Non-pigmented ciliary epithelial cell (primary cell): ENCODE measurements at regions not wholly inside any gene's neighbourhood (a gene's known extent, or its start where the extent isn't known, plus 50 kb on each side); places are given as distances from the start of the nearest gene placed in this dataset.

Experiments used
- DNase-seq: peaks from one replicate; pipeline ENCODE4 v3.0.0-alpha.2; 2010; ENCODE audit warnings: low read depth

DNA sequence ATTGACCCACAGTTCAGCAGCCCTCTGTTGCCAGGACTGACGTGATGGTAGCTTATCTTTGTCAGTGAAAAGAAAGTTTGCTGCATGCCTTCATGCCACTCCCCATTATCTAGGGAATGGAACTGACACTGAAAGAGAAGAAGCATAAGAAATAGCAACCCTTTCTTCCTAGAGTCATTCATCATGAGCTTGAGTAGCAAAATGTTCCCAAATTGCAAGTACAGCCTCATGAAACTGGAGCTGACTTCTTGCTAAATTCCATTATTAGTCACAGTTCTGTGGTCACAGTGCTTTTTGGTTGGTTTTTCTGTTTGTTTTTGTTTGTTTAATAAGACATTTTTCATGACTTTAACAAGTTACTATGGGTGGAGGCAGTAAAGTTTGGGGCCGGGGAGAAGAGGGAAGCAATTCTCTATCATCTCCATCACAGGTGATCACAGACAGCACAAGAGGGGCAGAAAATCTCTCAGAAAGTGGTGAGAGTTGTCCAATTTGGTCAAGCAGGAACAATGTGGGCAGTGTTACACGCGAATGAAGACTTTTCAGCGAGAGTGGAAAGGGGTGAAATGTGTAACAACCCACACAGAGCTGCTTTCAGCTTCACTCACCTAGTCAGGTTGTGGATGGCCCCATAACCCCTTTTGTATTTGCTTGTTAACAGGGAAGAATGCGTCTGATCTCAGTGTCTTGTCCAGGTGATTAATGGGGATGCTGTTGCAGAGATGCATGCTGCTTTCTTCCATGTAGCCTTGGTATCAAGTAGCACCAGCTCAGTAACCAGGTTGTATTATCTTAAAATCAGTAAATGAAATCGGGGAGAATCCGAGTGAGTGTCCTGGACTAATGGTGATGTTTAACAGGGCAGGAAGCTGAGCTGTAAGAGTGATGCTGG is 440.4 kb downstream of the DMRT2 start:
- no peak for DNase-seq

DNA sequence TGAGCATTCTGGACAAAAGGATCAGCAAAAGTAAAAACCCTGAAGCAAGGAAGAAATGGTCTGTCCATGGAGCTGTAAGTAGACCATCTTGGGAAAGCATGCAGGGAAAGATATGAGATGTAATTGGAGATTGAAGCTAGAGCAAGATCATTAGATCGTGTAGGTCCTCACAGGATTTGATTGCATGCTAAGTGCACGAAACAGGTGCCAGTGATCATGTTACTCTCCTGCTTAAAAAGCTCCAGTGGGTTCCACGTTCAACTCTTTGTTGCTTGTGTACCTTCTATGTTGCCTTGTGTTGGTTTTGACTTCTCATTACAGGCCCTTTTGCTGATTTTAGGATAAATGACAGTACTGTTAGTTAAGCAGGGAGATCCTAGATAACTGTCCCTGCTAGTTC is 442.0 kb downstream of the DMRT2 start:
- DNase-seq = no peak

DNA sequence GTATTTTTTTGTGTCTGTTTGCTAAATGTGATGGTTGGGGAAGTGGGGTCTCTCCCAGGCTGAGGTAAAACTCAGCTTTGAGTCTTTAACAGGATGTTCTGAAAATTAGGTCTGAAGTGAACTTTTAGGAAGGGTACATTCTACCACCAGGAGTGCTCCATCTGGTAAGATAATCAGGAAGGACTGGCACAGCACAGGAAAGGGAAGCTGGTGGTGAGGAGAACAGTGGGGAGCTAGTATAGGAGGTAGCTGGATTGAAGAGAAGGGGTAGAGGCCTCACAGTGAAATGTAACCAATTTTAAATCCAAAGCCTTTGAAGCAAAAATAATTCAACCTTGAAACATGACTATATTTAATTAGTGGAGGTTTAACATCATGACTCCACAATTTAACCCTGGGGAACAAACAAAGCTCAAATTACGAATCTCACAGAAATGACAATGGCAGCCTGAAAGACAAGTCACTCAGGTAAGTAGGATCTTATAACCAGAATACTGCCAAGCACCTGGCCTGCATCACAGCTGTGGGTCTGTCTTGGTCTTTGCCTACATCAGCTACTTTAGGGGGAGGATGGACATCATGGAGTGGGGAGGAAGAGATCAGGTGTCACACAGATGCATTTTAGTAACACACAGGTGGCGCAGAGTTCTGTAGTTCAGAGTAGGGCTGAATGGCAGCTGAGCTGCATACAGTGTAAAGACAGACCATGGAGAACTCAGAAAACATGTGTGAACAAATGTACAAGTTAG is 445.3 kb downstream of the DMRT2 start:
- DNase-seq = no peak

DNA sequence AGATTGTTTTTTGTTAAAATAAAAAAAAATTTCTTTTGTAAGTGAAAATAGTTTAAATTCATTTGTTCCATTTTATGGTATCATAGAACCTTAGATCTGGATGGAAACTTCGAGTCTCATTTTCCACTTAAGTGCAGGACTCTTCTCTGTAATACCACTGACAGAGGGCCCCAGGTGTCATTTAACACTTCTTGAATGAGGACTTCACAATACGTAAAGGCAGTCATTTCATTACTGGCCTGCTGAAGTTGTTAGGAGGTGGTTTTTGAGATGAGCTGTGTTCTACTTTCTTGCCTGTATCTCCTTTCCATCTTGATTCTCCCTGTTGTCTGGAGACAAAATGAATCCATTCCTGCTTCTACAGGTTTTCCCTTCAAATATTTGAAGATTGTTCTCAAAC is 455.3 kb downstream of the DMRT2 start:
- DNase-seq = no peak

DNA sequence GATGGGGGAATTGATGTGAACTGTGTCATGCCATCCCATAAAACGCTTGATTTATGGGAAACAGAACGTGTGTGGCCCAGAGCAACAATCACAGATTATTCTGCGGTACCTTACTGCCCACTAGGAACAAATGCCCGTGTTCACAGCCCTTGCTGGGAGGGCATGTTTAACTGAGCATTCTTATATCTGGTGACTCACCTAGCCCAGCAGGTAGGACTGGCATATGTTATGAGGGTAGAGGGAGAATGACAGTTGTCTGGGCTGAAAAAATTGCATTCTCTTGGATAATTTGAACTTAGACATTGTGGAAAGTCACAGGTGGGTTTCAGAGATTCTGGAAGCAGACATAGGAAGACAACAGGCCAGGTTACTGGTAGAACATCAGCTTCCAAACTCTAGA is 460.6 kb downstream of the DMRT2 start:
- DNase-seq = no peak

DNA sequence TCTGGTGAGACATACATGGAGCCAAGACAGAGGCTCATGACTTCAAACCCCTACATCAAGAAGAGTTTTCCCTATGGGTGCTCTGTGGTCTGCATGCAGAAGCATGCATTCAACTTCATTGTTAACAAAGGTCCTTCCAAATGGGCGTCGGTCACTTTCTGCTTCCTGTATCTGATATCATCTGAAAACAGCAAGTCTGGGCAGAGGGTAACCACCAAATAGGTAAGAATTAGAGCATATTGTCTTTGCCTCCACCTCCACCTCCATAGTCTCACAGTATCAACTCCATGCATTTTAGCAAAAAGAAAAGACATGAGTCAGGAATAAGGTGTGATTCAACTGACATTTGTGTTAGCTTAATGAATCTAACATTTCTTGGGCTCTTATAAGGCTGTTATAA is 462.9 kb downstream of the DMRT2 start:
- no peak for DNase-seq

DNA sequence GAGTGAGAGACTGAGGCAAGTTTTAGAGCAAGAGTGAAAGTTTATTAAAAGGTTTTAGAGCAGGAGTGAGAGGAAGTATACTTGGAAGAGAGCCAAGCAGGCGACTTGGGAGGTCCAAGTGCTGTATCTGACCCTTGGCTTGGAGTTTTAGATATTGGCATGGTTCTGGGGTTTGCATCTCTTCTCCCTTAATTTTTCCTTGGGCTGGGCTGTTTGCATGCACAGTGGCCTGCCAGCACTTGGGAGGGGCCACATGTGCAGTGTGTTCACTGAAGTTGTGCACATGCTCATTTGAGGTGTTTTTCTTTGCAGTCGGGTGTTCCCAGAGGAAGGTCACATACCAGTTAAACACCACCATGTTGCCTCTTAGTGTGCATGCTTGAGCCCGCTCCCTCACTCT is 464.1 kb downstream of the DMRT2 start:
- DNase-seq = no peak

DNA sequence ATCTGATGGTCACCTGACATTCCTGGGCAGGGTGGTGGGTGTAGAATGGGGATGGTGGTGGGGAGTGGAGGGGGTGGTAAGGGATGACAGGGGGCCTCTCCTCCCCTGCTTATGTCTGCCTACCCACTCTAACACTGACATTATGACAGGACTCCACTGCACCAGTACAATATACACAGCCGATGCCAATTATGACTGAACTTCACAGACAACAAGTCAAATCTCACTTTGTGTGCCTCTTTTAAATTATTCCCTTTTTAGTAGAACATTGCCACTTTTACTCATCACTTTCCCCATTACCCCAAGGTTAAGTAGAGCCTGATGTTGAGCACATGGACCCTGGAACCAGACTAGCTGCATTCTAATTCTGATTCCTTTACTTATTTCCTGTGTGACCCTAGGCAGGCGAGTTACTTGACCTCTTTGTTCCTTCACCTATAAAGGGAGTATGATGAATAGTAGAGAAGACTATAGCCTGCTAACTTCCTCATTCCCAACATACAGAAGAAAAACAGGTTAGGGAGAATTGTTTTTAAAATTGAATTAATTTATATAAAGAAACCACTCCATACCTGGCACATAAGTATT is 464.7 kb downstream of the DMRT2 start:
- no peak for DNase-seq

DNA sequence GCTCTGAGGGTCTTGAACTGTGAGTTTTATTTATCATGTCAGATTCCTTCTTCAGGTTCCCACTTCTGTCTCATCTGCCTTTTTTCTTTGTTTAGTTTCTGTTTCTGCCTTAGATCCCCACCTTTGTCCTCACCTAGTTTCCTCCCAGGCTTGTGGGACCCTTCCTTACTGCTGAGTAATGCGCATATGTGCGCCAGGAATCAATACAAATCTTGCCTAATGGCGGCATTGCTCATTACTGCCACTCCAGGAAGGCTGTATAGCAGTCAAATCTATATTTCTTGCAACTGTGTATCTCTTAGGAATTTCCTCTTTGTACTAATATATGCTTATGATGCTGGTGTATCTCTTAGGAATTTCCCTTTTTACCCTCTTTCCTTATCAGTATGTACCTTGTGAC is 465.4 kb downstream of the DMRT2 start:
- no peak for DNase-seq

DNA sequence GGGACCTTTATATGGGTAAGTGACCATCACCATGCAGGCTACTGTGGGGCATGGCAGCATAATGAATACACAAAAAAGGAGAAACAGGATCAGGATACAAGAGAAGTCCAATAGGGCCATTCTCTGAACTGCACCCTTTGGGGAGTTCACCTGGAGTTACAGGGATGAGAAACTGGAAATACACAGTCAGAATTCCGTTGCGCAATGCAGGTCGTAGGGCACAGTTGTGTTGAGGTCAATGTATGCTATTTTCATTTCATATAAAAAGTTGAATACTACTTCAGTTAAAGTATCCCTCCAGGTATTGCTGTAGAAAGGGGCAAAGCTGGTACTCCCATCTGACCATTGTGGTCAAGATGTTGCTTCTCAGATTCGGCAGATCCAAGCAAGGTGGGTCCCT is 471.4 kb downstream of the DMRT2 start:
- no peak for DNase-seq

DNA sequence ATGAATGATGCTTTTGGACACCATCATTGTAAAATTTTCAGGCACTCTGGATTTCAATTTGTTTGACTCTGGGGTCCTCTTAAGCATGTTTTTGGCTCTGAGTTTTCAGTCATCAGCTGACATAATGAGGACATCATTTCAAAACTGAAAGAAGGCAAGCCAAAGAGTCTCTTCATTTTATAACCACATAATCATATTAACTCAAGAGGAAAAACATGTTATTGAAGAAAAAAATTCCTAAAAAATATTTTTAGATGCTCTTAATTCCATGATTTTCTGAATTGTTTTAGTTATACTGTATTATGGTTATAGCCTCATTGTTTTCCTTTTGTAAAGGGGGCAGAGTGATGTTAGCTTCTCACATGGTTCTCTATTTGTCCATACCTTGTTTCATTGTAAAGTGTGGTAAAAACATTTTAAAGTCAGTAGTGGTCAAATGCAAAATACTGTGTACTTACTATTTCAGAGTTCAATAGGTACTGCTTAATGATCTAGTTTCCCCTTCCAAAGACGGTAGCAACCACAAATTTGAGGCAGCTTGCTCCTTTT is 472.1 kb downstream of the DMRT2 start:
- DNase-seq = no peak

DNA sequence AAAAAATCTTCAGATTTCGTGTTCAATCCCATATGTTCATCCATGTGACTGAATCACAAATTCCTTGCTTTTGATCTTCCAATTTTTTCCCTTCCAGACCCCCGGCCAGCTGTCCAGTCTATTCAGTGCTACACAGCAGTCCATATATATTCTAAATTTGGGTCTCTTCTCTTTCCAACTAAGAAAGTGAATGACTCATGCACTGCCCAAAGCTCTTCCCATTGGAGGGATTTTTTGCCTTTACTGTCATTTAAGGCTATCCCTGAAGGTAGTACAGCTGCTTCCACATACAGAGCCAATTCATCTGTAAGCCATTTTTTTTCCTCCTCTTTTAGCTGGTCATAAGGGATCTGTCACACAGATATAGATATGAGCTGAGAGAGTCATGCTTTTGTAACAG is 478.3 kb downstream of the DMRT2 start:
- DNase-seq = no peak

DNA sequence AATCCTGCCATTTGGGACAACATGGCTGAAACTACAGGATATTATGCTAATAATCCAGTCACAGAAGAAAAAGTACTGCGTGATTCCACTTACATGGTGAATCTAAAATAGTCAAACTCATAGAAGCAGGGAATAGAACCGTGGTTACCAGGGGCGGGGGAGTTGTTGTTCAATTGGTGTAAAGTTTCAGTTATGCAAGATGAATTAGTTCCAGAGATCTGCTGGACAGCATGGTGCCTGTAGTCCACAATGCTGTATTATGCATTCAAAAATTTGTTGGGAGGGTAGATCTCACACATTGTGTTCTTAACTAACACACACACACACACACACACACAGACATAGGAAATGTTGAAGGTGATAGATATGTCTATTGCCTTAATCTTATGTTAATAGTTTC is 480.5 kb downstream of the DMRT2 start:
- DNase-seq = no peak

DNA sequence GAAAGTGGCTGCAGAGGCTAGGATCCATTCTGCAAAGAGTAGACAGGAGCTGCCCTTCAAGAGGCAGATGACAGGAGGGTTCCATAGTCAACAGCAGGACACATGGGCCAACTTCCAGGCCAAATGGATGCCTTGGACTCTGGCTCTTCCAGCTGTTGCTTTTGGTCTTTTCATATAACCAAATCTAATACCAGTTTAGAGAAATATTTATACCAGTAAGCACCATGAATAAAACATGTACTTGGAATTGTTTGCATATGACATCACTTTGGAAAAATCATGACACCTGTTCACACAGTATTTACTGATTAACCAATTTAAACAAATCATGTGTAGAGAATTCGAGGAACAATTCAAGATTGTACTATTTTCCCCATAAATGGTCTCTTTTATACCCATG is 481.3 kb downstream of the DMRT2 start:
- no peak for DNase-seq

DNA sequence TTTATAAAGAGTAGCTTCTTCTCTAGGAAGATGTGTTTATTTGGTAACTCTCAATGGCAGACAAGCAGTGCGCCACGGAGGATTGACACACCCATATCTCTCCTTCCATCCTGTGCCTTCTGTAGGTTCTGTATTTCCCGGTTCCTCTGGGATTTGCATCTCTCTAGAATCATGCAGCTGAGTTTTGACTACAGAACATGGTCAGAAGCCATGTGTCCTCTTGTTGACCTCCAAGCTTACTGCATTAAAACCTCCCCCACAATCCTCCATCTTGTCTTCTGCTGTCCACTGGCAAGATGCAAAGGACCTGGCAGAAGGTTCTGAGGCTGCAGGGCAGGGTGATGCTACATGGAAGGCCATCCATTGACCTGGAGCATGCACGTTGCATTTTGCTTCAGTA is 482.0 kb downstream of the DMRT2 start:
- DNase-seq = no peak

DNA sequence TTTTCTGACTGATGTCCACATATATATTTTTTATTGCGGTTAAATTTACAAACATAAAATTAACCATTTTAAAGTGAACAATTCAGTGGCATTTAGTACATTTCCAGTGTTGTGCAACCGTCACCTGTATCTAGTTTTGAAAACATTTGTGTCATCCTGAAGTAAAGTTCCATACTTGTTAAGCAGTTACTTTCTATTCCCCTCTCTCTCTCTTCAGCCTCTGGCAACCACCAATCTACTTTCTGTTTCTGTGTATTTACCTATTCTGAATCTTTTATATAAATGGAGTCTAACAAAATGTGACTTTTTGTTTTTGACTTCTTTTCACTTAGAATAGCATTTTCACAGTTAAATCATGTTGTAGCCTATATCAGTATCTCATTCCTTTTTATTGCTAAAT is 480.1 kb upstream of the SMARCA2 start:
- DNase-seq = no peak

DNA sequence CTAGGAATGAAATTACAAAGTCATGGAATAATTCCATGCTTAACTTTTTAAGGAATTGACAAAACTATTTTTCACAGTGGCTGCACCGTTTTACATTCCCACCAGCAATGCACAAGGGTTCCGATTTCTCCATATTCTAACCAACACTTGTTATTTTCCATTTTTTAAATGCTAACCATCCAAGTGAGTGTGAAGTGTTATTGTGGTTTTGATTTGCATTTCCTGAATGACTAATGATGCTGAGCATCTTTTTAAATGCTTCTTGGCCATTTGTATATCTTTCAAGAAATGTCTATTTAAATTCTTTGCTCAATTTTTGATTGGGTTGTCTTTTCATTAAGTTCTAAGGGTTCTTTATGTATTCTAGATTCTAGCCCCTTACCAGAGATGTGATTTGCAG is 479.5 kb upstream of the SMARCA2 start:
- no peak for DNase-seq

DNA sequence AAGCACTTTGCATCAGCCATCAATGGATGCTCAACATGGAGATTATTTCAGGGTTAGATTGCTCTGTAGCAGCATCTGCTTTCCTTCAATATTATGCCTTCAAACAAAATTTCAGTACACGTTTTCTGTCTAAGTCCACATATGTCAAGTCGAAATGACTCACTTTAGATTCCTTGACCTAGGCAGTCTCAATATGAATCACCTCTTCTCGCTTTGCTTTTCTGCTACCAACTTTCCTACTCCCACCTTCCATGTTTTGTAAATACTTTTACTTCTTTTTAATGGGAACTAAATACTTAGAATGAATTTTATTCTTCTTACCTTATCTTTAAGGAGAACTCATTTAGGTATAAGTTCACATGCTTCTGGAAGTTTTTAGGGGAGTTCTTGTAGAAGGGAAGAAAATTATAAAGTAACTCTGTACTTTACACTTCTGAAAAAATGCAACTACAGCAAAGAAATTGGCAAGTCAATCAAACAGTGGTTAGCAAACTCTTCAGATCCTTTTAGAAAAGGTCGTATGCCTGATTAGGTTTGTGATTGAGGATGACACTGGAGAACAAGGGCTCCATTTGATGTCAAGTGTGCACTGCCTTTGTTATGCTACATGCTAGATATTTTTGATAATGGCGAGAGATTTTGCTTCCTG is 478.5 kb upstream of the SMARCA2 start:
- no peak for DNase-seq

DNA sequence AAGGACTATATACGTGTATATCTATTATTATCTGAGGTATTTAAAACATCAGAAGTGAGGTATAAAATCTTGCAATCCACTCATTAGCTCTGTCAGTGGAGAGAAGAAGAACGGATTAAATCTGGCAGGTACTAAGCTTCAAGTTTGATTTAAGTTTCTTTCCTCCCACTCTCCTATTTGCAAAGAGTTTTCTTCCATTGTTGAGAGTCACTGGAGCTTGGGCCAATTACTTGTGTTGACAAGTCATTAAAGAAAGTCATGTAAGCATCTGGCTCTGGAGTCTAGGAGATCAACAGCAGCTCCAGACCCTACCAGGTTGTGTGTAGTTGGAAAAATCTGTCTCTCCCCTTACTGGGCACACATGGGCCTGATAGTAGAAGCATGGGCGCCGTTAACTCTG is 476.8 kb upstream of the SMARCA2 start:
- DNase-seq = no peak

DNA sequence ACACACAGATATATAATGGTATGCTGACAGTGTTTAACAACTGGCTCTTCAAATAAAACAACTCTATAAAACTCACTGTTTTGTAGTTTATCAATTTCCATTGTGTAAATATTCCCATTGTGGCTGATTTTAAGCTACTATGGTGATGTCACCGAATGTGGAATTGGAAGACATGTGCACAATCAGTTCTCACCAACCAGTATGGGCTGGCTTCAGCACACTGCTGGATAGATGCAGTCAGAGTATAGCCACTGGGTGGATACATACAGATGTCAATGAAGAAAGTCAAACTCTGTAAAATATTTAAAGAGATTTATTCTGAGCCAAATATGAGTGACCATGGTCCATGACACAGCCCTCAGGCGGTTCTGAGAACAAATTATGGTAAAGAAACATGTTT is 475.9 kb upstream of the SMARCA2 start:
- DNase-seq = no peak

DNA sequence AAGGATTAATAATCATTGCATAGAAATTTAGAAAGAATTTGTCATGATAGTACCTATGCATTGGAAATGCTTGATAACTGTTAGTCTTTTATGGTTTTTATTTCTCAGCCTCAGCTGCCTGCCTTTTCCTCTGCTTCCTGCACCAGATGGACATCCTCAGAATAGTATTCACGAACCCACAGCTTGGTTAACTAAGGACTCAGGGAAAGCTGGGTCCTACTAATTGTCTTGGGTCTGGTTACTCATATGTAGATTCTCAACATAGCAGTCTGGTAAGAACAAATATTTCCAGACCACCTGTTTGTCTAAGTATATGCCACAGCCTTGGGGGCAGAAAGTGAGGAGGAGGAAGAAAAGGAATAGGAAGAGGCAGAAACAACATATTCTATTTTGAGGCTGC is 464.5 kb upstream of the SMARCA2 start:
- no peak for DNase-seq
